HepG2 (cell line): ENCODE measurements at regions not wholly inside any gene's neighbourhood (a gene's known extent, or its start where the extent isn't known, plus 50 kb on each side); places are given as distances from the start of the nearest gene placed in this dataset.

ENCODE experiments used
- EP300 ChIP-seq, 3 experiments: sonication (generic) in 1 of 3; formaldehyde crosslinking in 1 of 3; IDR thresholded peaks; 2 replicates each; pipeline versions ENCODE4 v1.5.1 to v1.6.1; 2011 to 2020; ENCODE audit warnings: low read depth in 2 of 3, low read length in 2 of 3, borderline replicate concordance in 1 of 3, improper control_type of control experiment in 1 of 3, mild to moderate bottlenecking in 1 of 3, missing genetic modification reagents in 1 of 3, moderate library complexity in 1 of 3
- FOXA1 ChIP-seq, 2 experiments: fragments of 450-650 bp in 1 of 2; sonication (generic) in 1 of 2; formaldehyde crosslinking in 1 of 2; IDR thresholded peaks; 2 replicates each; pipeline versions ENCODE4 v1.4.0 to v1.6.1; 2016 to 2020; ENCODE audit warnings: missing genetic modification reagents in 1 of 2
- HDAC2 ChIP-seq: sonication (generic); formaldehyde crosslinking; IDR thresholded peaks from 2 replicates; pipeline ENCODE4 v1.4.0; 2020; ENCODE audit warnings: missing genetic modification reagents
- NCOA2 ChIP-seq: sonication (generic); formaldehyde crosslinking; IDR thresholded peaks from 2 replicates; pipeline ENCODE4 v1.8.0; 2022; ENCODE audit warnings: inconsistent platforms
- NR2F6 ChIP-seq, 2 experiments: IDR thresholded peaks; 2 replicates each; pipeline ENCODE4 v1.6.1; 2016; ENCODE audit warnings: antibody characterized with exemption in 1 of 2, mild to moderate bottlenecking in 1 of 2
- PBX2 ChIP-seq: IDR thresholded peaks from 2 replicates; pipeline ENCODE4 v1.6.1; 2016; ENCODE audit warnings: control low read depth
- REPIN1 ChIP-seq: sonication (generic); formaldehyde crosslinking; IDR thresholded peaks from 2 replicates; pipeline ENCODE4 v1.8.0; 2022; ENCODE audit warnings: missing genetic modification reagents, low read depth, mild to moderate bottlenecking, borderline replicate concordance
- RXRB ChIP-seq: IDR thresholded peaks from 2 replicates; pipeline ENCODE4 v1.6.1; 2016; ENCODE audit warnings: borderline replicate concordance, missing genetic modification reagents, missing compliant biosample characterization
- SAP130 ChIP-seq: IDR thresholded peaks from 2 replicates; pipeline ENCODE4 v1.6.1; 2016; ENCODE audit warnings: low read depth
- SOX6 ChIP-seq, 2 experiments: fragments of 450-650 bp in 1 of 2; sonication (generic) in 1 of 2; formaldehyde crosslinking in 1 of 2; IDR thresholded peaks; 2 replicates each; pipeline versions ENCODE4 v1.4.0 to v1.6.1; 2017 to 2020; ENCODE audit warnings: antibody characterized with exemption in 1 of 2, mild to moderate bottlenecking in 1 of 2, missing genetic modification reagents in 1 of 2
- SSRP1 ChIP-seq: IDR thresholded peaks from 2 replicates; pipeline ENCODE4 v1.6.1; 2016; ENCODE audit warnings: control low read depth
- TARDBP ChIP-seq: sonication (generic); formaldehyde crosslinking; IDR thresholded peaks from 2 replicates; pipeline ENCODE4 v1.8.0; 2022; ENCODE audit warnings: mild to moderate bottlenecking, missing genetic modification reagents
- TEAD3 ChIP-seq: optimal IDR thresholded peaks from 2 replicates; pipeline ENCODE3; 2016; ENCODE audit warnings: borderline replicate concordance
- ZBTB34 ChIP-seq: sonication (generic); formaldehyde crosslinking; IDR thresholded peaks from 2 replicates; pipeline ENCODE4 v1.8.0; 2022; ENCODE audit warnings: mild to moderate bottlenecking, missing genetic modification reagents
- ZNF143 ChIP-seq: sonication (generic); formaldehyde crosslinking; IDR thresholded peaks from 2 replicates; pipeline ENCODE4 v1.4.0; 2020; ENCODE audit warnings: missing genetic modification reagents
- ZNF264 ChIP-seq: sonication (generic); formaldehyde crosslinking; IDR thresholded peaks from 2 replicates; pipeline ENCODE4 v1.4.0; 2020; ENCODE audit warnings: missing genetic modification reagents
- ZNF292 ChIP-seq: sonication (generic); formaldehyde crosslinking; IDR thresholded peaks from 2 replicates; pipeline ENCODE4 v1.8.1; 2022; ENCODE audit warnings: mild to moderate bottlenecking, low read depth, missing genetic modification reagents, borderline replicate concordance
- TF ChIP-seq, protein P1 (sequence below), 2 experiments: fragments of 450-650 bp in 1 of 2; sonication (generic) in 1 of 2; formaldehyde crosslinking; IDR thresholded peaks; 2 replicates each; pipeline versions ENCODE4 v1.5.0 to v1.8.0; 2020 to 2022; ENCODE audit warnings: mild to moderate bottlenecking in 1 of 2, missing genetic modification reagents in 1 of 2
- TF ChIP-seq, protein P2 (sequence below): sonication (generic); formaldehyde crosslinking; IDR thresholded peaks from 2 replicates; pipeline ENCODE4 v1.4.0; 2020; ENCODE audit warnings: missing genetic modification reagents
- TF ChIP-seq, protein P3 (sequence below): sonication (generic); formaldehyde crosslinking; IDR thresholded peaks from 2 replicates; pipeline ENCODE4 v1.5.0; 2020; ENCODE audit warnings: missing genetic modification reagents, mild to moderate bottlenecking, borderline replicate concordance

DNA sequence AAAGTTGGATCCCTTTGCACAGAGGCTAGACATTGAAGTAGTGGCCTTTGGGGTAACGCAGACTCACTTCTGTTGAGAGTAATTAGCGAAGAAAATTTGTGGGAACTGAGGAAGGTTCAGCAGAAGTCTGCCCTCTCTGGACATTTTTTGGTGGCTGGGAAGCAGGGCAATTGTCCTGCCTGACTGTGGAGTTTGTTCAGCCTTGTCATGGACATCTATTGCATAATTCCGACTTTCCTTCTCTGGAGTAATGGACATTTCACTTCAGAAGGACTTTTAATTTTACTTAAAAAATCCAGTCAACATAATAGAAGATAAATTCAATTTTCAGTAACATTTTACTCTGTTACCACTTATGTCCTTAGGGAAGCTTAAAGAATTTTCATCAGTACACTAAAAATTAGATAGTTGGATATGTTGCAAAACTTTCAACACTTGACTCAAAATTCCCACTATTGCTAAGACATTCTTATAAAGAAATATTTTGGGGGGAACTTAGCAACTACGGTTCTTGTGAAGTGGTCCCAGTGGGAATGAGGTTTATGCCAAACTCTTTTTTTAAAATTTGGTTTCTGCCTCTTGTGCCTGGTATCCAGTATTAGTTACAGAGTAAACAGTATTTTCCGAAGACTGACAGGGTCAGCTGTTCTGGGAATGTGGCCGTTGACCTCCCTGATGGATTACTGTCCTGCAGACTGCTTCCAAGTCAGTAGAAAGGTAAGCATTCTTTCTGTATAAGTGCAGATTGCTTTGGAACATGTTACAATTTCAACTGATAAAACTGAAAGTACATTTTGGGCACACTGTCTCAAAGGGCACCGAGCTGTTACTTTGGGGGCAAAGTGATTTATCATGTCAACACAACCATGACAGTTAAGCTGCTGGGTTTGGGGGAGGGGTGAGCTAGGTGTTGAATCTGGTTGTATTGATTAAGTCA lies 100.6 kb upstream of the MLIP start (continued):
- TF ChIP-seq, protein P1, sequence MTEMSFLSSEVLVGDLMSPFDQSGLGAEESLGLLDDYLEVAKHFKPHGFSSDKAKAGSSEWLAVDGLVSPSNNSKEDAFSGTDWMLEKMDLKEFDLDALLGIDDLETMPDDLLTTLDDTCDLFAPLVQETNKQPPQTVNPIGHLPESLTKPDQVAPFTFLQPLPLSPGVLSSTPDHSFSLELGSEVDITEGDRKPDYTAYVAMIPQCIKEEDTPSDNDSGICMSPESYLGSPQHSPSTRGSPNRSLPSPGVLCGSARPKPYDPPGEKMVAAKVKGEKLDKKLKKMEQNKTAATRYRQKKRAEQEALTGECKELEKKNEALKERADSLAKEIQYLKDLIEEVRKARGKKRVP (CRISPR knock-in tag; IDR thresholded peaks at IDR 0.05): 0 out of 4 replicates have a peak, but pooled peaks of 1 of the 2 experiments have one; percentile 18
- TF ChIP-seq FOXA1 (IDR thresholded peaks at IDR 0.05): no peak
- TF ChIP-seq FOXA1 (CRISPR knock-in tag; IDR thresholded peaks at IDR 0.05): peak; percentile 85
- peak in 1 of 2 experiments; percentile 43; a peak in 1 of 4 replicates for TF ChIP-seq EP300 (IDR thresholded peaks at IDR 0.05; ENCODE audit: low read depth in 2 of 2, low read length in 2 of 2)
- TF ChIP-seq EP300 (CRISPR knock-in tag; IDR thresholded peaks at IDR 0.05; ENCODE audit: borderline replicate concordance): no peak
- TF ChIP-seq, protein P2, sequence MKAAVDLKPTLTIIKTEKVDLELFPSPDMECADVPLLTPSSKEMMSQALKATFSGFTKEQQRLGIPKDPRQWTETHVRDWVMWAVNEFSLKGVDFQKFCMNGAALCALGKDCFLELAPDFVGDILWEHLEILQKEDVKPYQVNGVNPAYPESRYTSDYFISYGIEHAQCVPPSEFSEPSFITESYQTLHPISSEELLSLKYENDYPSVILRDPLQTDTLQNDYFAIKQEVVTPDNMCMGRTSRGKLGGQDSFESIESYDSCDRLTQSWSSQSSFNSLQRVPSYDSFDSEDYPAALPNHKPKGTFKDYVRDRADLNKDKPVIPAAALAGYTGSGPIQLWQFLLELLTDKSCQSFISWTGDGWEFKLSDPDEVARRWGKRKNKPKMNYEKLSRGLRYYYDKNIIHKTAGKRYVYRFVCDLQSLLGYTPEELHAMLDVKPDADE (CRISPR knock-in tag): no peak
- peak; percentile 86 for TF ChIP-seq NR2F6 (IDR thresholded peaks at IDR 0.05)
- TF ChIP-seq NR2F6 (CRISPR knock-in tag; IDR thresholded peaks at IDR 0.05): peak; percentile 80; the same call in 1 of the 2 replicates
- TF ChIP-seq ZBTB34 (CRISPR knock-in tag): peak; percentile 52; the same call in 1 of the 2 replicates
- TF ChIP-seq ZNF292 (CRISPR knock-in tag): peak; percentile 44; the same call in 1 of the 2 replicates
- no peak for TF ChIP-seq SSRP1 (CRISPR knock-in tag)
- TF ChIP-seq TARDBP (CRISPR knock-in tag): 0 out of 2 replicates have a peak, but pooled peaks have one; percentile 37
- 0 out of 2 replicates have a peak, but pooled peaks have one; percentile 29 for TF ChIP-seq HDAC2 (CRISPR knock-in tag)
- peak; percentile 29; the same call in 1 of the 2 replicates for TF ChIP-seq SAP130 (CRISPR knock-in tag)
- no peak for TF ChIP-seq ZNF143 (CRISPR knock-in tag)
- TF ChIP-seq REPIN1 (CRISPR knock-in tag): peak; percentile 61; the same call in 1 of the 2 replicates
- TF ChIP-seq ZNF264 (CRISPR knock-in tag): 0 out of 2 replicates have a peak, but pooled peaks have one; percentile 45
- TF ChIP-seq NCOA2 (CRISPR knock-in tag): peak; percentile 55
- TF ChIP-seq RXRB (CRISPR knock-in tag): 0 out of 2 replicates have a peak, but pooled peaks have one; percentile 45
- peak; percentile 86 for TF ChIP-seq TEAD3 (CRISPR knock-in tag)
- TF ChIP-seq PBX2: peak; percentile 65
- no peak for TF ChIP-seq SOX6 (IDR thresholded peaks at IDR 0.05)
- TF ChIP-seq SOX6 (CRISPR knock-in tag; IDR thresholded peaks at IDR 0.05): peak; percentile 45
- TF ChIP-seq, protein P3, sequence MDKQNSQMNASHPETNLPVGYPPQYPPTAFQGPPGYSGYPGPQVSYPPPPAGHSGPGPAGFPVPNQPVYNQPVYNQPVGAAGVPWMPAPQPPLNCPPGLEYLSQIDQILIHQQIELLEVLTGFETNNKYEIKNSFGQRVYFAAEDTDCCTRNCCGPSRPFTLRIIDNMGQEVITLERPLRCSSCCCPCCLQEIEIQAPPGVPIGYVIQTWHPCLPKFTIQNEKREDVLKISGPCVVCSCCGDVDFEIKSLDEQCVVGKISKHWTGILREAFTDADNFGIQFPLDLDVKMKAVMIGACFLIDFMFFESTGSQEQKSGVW (CRISPR knock-in tag): no peak
